Raji (cell line): ENCODE measurements at regions not wholly inside any gene's neighbourhood (a gene's known extent, or its start where the extent isn't known, plus 50 kb on each side); places are given as distances from the start of the nearest gene placed in this dataset.

Experiments used
- POLR2A ChIP-seq: IDR thresholded peaks from 2 replicates; pipeline ENCODE4 v1.6.1; 2011; ENCODE audit warnings: low read depth, low read length, control low read depth; ENCODE audit not compliant: insufficient read depth

DNA sequence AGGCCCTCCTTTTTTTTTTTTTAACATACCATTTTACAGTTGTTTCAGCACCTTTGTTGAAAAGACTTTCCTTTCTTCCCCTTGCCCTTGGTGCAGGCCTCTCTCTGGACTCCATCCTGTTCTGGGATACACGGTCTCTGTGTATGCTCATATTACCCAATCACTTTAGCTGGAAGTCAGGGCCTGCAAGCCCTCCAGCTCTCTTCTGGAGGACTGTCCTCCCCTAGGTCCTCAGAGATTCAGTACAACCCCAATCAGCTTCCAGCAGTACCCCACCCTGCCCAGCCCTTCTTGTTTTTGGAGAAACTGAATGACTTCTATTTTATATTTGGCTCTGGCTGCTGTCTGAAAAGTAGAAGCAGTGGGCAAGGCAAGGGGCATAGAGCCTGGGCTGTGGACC, 270.8 kb downstream of the KLF13 start:
- no peak for TF ChIP-seq POLR2A

DNA sequence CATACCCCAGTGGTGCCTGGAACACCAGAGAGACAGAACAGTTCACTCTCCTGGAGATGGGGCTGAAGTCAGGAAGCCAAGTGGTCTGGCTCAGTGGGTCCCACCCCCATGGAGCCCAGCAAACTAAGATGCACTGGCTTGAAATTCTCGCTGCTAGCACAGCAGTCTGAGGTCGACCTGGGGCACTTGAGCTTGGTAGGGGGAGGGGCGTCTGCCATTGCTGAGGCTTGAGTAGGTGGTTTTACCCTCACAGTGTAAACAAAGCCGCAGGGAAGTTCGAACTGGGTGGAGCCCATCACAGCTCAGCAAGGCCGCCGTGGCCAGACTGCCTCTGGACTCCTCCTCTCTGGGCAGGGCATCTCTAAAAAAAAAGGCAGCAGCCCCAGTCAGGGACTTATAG, 272.0 kb downstream of the KLF13 start:
- TF ChIP-seq POLR2A: no peak

DNA sequence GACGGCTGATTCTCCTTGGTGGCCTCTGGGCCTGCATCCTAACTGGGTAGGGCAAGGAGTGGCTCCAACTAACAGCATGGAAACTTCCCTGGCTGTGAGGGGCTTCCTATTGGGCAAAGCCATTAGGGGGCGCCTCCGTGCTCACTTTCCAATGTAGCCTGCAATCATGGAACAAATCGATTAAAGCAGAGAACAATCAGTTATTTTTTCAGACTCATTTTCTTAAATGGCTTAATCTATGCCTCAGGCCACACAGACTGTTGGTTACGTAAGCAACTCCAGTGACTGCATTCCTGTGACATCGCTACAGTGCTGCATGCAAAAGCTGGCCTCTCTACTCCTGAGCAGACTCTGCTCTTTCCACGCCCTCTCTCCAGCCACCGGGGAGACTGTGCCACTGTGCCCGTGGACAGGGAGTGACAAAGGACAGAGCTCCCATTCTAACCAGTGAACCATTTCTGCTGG, 278.9 kb downstream of the KLF13 start:
- TF ChIP-seq POLR2A: no peak

DNA sequence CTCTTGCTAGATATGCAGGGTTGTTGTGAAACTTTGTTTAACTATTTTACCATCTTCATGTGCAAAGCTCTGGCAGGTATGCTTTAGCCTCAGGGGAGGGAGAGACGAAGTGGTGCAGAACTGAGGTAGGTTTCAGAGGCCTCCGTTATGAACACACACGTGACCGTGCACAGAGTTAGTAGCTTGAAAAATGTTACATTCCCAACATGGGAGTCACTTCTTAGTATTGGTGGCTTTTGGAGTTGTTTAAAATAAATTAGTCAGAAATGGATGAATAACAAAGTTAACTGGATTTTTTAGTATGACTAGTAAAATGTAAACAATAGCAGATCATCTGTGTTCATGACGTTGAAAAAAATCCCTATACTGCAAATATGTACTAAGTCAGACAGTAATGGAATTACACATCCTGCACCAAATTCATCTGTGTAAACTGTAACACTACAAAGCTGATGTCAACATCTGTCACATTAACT, 279.6 kb downstream of the KLF13 start:
- TF ChIP-seq POLR2A: no peak

DNA sequence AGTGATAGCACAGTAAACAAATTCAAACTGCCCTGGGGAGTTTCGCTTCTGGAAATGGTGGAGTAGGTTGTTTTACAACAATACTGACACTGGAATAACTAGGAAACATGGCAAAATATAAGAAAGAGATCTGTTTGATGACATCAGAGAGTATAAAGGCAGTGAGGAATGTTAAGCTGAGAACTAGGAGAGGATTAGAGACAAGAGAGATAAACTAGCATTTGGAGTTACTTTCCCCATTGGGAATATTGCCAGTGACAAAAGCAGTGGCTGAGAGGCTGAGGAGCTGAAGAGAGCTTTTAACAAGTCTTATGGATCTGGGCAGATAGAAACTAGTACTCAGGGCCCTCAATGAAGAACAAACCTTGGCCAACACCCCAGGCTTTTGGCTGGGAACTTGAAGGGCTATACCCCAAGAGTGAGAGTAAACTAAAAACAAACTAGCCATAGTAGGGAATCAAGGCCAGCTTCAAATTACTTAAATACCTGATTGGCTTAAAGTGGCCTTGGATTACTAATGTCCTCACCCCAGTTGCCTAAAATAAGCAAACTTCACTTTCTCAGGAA, 280.4 kb downstream of the KLF13 start:
- TF ChIP-seq POLR2A: no peak

DNA sequence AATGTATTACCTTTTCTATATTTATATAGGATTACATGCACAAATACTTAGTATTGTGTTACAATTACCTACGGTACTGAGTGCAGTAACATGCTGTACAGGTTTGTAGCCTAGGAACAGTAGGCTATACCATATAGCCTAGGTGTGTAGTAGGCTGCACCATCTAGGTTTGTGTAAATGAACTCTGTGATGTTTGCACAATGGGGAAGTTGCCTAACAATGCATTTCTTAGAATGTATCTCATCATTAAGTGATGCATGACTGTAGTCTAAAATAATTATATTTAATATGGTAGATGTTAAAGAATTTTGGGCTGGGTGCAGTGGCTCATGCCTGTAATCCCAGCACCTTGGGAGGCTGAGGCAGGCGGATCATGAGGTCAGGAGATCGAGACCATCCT, 281.0 kb downstream of the KLF13 start:
- TF ChIP-seq POLR2A: no peak

DNA sequence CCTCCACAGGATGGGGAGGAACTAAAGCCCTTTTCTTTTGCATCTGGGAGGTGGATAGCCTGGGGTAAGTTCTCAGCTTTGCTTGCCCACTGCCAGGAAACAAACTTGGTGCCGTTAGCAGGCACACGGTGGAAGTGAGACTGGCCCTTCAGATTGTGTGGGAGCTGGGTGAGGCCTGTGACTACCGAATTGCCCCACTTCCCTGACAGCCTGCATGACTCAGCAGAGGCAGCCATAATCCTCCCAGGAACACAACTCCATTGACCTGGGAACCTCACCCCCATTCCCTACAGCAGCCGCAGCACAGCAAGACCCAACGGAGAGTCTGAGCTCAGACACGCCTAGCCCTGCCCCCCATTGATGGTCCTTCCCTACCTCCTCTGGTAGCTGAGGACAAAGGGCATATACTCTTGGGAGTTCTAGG, 282.6 kb downstream of the KLF13 start:
- no peak for TF ChIP-seq POLR2A

DNA sequence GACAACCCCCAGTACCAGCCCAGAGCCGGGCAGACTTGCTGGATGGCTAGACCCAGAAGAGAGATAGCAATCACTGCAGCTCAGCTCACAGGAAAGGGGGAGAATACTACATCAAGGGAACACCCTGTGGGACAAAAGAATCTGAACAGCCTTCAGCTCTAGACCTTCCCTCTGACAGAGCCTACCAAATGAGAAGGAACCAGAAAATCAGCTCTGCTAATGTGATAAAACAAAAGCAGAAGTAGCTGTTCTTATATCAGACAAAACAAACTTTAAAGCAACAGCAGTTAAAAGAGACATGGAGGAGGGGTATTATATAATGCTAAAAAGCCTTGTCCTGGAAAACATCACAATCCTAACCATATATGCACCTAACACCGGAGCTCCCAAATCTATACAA, 283.3 kb downstream of the KLF13 start:
- TF ChIP-seq POLR2A: no peak

DNA sequence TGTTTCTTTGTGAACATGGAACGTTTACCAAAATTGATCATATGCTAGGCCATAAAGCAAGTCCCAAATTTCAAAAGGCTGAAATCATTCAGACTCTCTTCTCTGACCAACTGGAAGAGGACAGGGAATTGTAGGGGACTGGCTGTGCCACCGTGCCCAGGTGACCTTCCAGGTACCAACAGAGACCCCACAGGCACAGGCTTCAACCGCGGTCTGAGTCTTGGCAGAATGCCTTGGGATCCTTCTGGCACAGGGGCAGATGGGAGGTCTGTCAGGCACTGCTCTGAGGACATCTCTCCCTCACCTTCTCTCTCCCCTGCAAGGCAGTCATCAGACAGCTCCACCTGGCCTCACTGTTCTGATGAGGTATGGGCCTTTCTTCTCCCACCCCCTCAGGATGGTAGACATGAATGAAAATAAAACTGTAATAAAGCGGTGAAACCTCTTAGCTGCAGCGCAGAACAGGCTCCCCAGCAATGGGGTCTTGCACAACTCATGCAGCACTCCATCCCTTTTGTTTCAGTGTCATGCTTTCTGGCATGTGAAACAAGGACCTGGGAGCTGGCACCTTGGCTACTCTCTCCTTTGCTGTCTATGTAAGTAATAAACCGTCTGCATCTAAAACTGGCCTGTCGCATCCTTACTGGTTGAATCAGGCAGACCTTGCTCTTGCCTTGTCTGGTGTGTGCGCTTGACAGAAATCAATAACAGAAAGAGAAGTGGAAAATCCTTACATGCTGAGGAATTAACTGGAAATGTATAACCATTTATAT, 289.2 kb downstream of the KLF13 start:
- no peak for TF ChIP-seq POLR2A

DNA sequence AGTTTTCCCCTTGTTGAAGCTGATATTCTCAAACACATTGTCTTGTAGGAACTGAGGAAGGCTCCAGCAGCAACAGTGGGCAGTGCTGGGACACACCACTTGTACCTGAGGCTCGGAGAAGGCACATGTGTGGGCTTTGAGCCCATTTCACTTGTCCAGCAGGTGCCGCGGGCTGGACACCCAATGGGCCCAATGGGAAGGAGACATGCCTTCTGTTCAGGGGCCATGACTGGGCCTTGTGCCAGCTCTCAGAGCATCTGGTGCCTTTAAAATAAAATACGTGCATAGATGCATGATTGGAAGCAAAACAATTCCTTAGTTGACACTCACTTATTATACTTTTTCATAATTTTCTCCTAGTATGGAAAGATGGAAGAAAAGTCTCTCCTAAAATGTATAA, 334.2 kb downstream of the KLF13 start:
- TF ChIP-seq POLR2A: no peak

DNA sequence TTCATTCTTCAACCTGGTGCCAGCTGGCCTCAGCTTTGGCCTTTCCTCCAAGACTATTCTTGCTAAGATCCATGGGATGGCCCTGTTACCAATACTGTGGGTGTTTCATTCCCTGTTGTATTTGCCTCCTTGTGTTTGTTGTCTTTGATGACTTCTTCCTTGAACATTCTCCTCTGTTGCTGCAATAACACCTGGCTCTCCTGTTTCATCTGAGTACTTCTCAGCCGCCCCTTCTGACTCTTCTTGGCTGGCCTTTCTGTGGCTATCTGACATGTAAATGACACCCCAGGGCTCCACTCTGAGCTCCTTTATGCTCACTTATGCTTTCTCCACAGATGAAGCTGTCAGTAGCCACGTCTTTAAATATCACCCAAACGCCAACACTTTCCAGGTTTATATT, 302.7 kb upstream of the CHRNA7 start:
- no peak for TF ChIP-seq POLR2A

DNA sequence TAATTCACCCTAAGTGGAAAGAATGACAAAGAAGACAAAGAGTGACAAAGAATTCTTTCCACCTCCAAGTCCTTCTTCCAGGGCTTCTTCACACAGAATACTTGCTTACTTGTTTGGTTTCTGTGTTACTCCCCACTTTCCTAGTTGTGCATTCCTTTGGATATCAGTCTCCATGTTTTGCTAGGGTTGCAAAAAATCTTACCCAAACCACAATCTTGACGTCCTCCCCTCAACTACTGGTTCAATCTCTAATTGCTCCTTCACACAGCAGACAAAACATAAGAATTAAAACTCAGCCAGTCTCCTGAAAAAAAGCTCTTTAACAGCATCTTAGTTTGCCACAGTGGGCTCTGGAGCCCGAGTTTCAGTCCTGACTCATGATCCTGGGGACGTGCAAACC, 297.6 kb upstream of the CHRNA7 start:
- no peak for TF ChIP-seq POLR2A

DNA sequence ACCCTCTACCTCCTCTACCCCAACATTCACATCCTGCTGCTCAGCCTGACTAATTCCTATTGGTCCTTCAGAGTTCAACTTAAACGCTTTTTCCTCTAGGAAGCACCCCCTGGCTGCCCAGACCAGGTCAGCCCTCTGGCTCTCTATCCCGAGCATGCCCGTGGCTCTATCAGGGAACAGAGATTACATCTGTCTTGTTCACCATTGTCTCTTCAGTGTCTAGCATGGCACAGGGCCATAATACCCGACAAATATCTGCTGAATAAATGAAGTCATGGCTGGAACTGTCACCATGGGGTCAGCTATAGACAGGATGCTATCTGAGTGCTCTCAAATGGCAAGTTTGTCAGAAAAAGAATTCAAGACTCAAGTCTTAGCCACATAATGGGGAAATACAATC, 296.9 kb upstream of the CHRNA7 start:
- TF ChIP-seq POLR2A: no peak

DNA sequence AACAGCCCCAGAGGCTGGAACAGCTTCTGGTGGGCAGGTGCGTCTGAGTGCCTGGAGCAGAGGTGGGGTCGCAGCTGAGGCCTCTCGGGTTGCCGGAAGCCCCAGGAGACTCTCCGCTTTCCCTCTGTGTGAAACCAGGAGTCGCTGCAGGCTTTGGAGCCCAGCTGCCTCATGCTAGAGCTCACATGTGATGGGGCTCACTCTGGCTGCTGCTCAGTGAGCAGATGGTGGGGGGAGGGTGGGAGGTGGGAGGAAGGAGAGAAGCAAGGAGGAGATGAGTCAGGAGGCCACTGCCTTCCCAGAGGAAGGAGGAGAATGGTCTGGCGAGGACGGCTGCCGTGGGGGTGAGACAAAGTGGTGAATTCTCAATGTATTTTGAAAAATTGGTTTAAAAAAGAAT, 290.1 kb upstream of the CHRNA7 start:
- TF ChIP-seq POLR2A: no peak

DNA sequence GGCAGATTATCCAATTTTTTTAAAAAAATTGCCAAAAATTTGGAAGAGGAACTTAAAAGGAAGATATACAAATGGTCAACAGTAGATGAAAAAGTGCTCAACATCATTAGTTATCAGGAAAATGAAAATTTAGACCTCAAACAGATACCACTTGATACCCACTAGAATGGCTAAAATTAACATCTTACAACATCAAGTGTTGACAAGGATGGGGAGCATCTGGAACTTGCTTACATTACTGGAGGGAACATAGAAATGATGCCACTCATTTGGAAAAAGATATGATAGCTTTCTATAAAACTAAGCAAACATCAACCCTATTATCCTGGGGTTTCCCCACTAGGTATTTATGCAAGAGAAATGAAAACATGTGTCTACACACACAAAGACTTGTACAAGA, 284.5 kb upstream of the CHRNA7 start:
- no peak for TF ChIP-seq POLR2A

DNA sequence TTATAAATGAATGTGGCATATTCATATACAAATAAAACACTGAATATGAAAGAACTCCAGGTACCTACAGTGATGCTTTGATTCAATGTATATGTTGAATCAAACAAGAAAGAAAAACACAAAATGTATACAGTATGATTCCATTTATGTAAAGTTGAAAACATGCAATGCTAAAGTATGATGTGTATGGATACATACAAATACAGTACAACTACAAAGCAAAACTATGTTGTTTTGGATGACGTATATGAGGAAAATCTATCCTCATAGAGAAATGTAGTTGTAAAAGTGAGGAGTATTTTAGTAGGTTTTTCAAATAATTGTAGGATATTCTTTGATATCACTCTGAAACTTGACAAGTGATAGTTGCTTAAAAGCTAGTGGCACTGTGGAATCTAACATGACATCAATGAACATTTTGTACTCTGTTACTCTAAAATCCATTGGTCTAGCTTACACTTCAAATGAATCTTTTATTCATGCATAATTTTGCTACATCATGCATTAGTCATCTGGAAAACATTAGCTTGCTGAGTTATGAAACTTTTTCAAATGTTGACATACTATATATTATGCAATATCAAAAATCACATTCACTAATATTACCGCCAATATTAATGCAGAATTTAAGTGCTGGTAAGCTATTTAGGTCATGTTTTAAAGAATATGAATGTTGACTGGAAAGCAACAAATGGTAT, 278.1 kb upstream of the CHRNA7 start:
- TF ChIP-seq POLR2A: no peak

DNA sequence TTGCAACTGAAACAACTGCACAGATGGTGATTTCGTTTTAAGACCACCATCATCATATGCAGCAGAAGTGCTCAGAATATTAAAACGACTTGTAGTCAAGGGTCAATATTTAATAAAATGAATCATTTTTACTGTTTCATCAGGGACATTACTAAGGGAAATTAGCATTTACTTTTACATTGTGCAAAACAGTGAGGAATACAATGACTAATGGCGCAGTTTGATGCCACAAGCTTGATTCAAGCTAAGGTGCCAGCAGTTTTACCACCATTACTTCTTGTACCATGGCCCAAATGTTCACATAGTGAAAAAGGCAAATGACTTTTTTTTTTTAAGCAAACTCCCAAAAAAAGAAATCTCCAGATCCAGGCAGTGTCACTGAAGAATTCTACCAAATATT, 277.4 kb upstream of the CHRNA7 start:
- no peak for TF ChIP-seq POLR2A

DNA sequence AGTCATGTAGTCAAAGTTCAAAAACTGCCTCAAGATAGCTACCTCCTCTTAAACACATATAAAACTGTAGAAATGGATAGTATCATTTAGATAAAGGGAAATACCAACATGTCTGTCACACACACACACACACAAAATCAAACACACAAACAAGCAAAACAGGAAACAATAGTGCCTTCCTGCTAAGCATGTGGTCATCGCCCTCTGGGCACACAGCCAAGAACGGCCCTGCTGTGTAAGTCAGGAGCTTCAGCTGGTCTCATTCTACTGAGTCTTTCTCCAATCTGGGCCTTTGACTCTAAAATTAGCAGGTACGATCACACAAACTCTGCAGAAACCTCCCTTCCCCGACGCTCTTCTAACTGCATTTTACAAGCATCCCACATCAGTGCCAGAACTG, 272.2 kb upstream of the CHRNA7 start:
- no peak for TF ChIP-seq POLR2A
